ENCODE measurements at regions not wholly inside any gene's neighbourhood (a gene's known extent, or its start where the extent isn't known, plus 50 kb on each side); places are given as distances from the start of the nearest gene placed in this dataset.

- no peak for TF ChIP-seq CTCF (IDR thresholded peaks at IDR 0.05)
- no peak for TF ChIP-seq POLR2A (IDR thresholded peaks at IDR 0.05)
These were observed 76.6 kb upstream of the DLG1 start for GRCh38 chr3:197375001-197375441.
